ENCODE measurements at regions not wholly inside any gene's neighbourhood (a gene's known extent, or its start where the extent isn't known, plus 50 kb on each side); places are given as distances from the start of the nearest gene placed in this dataset.

- Histone ChIP-seq H2AFZ (ENCODE audit: low read depth, low read length) (no peak overlapping the region), H3K36me3 (ENCODE audit: control insufficient read depth in 2 of 2, extremely low read depth in 1 of 2, insufficient read depth in 2 of 2, low read length in 2 of 2) (no peaks in the 10 kb centered on the region), H3K79me2 (ENCODE audit: control insufficient read depth, insufficient read depth, low read length) (no peaks in the 10 kb centered on the region), H3K27me3 (ENCODE audit: control insufficient read depth in 2 of 2, insufficient read depth in 2 of 2, low read length in 2 of 2) (no peaks in the 10 kb centered on the region), H3K4me2 (ENCODE audit: insufficient read depth, low read length) (no peak overlapping the region), H3K9me3 (replicated peaks; ENCODE audit: control insufficient read depth, insufficient read depth, low read length) (no peaks in the 10 kb centered on the region), H3K9ac (replicated peaks; ENCODE audit: extremely low read depth, insufficient read depth, low read length) (no peak overlapping the region), H3K27ac (ENCODE audit: insufficient read depth, low read depth, low read length) (no peak overlapping the region), H3K4me1 (ENCODE audit: control insufficient read depth, extremely low read depth, insufficient read depth, low read length) (no peaks in the 10 kb centered on the region), H3K9me1 (replicated peaks; ENCODE audit: control insufficient read depth, extremely low read depth, insufficient read depth, low read length) (no peaks in the 10 kb centered on the region), H3K4me3 (replicated peaks in 1 of 3; ENCODE audit: insufficient read depth in 1 of 3, low read depth in 1 of 3, low read length in 3 of 3) (no peak overlapping the region), H4K20me1 (replicated peaks; ENCODE audit: control insufficient read depth, extremely low read depth, insufficient read depth, low read length) (no peaks in the 10 kb centered on the region)
- TF ChIP-seq POLR2AphosphoS5 (IDR thresholded peaks at IDR 0.05; ENCODE audit: insufficient read depth, low read depth, low read length): no peak
- TF ChIP-seq CTCF (IDR thresholded peaks at IDR 0.05; ENCODE audit: extremely low read depth in 1 of 2, insufficient read depth in 1 of 2, low read depth in 1 of 2, low read length in 2 of 2): no peak
- no peak for TF ChIP-seq GATA2 (IDR thresholded peaks at IDR 0.05; ENCODE audit: insufficient read depth, insufficient read length, low read depth, low read length)
- TF ChIP-seq MYC (IDR thresholded peaks at IDR 0.05; ENCODE audit: low read depth, low read length): no peak
- no peak for TF ChIP-seq POLR2A (IDR thresholded peaks at IDR 0.05; ENCODE audit: low read depth, low read length)
- TF ChIP-seq, protein P1, sequence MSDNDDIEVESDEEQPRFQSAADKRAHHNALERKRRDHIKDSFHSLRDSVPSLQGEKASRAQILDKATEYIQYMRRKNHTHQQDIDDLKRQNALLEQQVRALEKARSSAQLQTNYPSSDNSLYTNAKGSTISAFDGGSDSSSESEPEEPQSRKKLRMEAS (IDR thresholded peaks at IDR 0.05; ENCODE audit: insufficient read depth, insufficient read length): no peak
- TF ChIP-seq FOS (IDR thresholded peaks at IDR 0.05; ENCODE audit: borderline replicate concordance, insufficient read depth, low read length): no peak
- no peak for TF ChIP-seq EZH2 (IDR thresholded peaks at IDR 0.05; ENCODE audit: borderline replicate concordance, low read depth, low read length, severe bottlenecking)
- TF ChIP-seq JUN (IDR thresholded peaks at IDR 0.05; ENCODE audit: borderline replicate concordance, insufficient read depth, insufficient read length, low read depth): no peak
- dilution Hi-C loops (cut with MboI; ENCODE audit: extremely low pct_ligation_motif_present, low sequenced_read_pairs) (no loop called here), intact Hi-C loops (cut with micrococcal nuclease) (no loop called here)
- ChIA-PET CTCF (no interaction called here), POLR2A (no interaction called here)
- no TSS peak for BruUV-seq (replicated peaks)
- DNase-seq (ENCODE audit: low read depth, low spot score) (no peak), FAIRE-seq (no peak)
Observed at GRCh38 chr4:37058826-37059225, 185.7 kb upstream of the NWD2 start.
